ENCODE measurements at regions not wholly inside any gene's neighbourhood (a gene's known extent, or its start where the extent isn't known, plus 50 kb on each side); places are given as distances from the start of the nearest gene placed in this dataset.
"Not testable (repeated sequence)": the region's sequence is repeated elsewhere in the genome, so short reads cannot be mapped to it uniquely, and the experiment has no call there.

DNA sequence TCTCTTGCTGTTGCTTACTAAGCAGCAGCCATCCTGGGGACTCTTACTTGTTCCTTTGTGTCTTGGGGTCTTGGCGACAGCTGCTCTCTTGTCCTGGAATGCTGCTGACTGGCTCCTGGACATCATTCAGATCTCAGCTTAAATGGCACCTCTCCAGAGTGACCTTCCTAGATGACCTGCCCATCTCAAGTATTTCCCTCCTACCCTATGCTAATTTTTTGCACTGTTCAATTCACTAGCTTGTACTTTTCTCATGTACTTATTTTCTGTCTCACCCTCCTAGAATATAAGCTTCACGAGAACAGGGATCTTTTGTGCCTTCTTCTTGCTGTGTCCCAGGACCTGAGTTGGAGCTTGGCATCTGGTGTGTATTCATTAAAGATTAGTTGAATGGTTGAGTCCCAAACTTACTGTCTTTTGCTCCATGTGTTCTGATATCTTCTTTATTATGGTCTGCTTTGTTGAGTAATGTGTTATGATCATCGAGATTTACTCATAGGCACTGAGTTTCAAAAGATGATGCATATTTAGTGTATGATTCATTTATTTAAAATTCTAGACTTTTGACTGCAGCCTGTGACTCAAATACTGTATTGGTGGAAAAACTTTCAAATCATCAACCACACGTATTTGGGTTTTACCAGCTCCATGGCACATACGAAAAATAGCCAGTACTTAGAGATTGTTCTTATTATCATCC, 302.1 kb upstream of the PLGLB2 start:
- 79 to 94% (median 87%) methylated on average over 1 to 3 of the region's 5 CpGs for WGBS, 5 donors
- intact Hi-C loops (cut with DNase I; ENCODE audit: low total_unique reads), result not testable (repeated sequence)

DNA sequence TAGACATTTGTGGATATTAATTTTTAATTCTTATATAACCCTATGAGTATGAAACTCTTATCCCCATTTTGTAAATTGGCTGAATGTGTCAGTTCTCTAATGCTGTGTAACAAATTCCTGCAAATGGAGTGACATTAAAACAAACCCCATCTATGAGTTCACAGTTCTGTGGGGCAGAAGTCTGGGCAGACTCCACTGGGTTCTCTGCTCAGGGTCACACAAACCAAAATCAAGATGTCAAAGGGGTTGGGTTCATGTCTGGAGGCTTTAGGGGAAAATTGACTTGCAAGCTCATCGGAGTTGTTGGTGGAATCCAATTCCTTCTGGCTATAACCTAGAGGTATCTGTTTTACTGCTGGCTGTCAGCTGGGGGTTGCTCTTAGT, 301.6 kb upstream of the PLGLB2 start:
- intact Hi-C loops (cut with DNase I; ENCODE audit: low total_unique reads); DNase-seq; H3K9me3 ChIP-seq; H3K4me1 ChIP-seq; H3K36me3 ChIP-seq; H3K27me3 ChIP-seq (replicated peaks in 1 of 7); H3K4me3 ChIP-seq; H3K27ac ChIP-seq: not testable (repeated sequence)
- WGBS, 5 donors, result no CpG with 5 or more reads among the region's 1 CpG

More for the DNA sequence above, 302.1 kb upstream of the PLGLB2 start:
- DNase-seq; H3K9me3 ChIP-seq; H3K4me3 ChIP-seq; H3K27ac ChIP-seq; H3K36me3 ChIP-seq; H3K27me3 ChIP-seq (replicated peaks in 1 of 7); H3K4me1 ChIP-seq: not testable (repeated sequence)

DNA sequence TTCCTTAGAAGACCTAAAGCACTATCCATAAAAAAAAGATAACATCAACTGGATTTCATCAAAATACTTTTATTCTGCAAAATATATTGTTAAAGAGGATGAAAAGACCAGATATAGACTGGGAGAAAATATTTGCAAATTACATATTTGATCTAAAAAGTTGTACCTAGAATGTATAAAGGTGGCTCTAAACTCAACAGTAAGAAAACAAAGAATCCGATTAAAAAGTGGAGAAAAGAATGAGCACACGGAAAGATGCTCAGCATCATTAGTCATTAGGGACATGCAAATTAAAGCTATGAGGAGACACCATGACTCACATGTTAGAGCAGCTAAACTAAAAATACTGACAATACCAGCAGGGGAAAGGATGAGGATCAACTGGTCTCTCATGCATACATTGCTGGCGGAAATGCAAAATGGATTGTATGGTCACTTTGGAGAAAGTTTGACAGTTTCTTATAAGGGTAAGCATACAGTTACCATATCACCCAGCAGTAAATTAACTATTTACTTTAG, 298.4 kb upstream of the PLGLB2 start:
- H3K27ac ChIP-seq; H3K4me3 ChIP-seq; H3K4me1 ChIP-seq; intact Hi-C loops (cut with DNase I; ENCODE audit: low total_unique reads); H3K9me3 ChIP-seq; DNase-seq; H3K36me3 ChIP-seq; H3K27me3 ChIP-seq (replicated peaks in 1 of 7): not testable (repeated sequence)
- 73 to 92% (median 75%) methylated on average over 2 of the region's 3 CpGs for WGBS, 5 donors

DNA sequence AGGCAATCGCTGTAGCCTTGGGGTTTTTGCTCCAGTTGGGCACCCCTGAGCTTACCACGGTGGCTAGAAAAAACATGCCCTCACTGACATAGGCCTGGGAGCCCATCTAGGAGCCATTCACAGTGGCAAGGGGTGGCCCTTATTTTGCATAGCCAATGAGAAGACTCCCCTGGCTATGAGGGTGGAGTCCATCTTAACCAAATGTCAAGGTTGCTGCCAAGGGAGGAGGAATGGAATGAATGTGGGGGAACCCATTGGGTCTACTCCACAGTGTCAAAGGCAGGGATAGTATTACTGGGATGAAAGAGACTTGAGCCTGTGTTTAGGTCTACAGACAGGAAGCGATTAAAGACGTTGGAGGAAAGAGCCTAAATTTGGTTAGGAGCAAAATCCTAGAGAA, 295.7 kb upstream of the PLGLB2 start:
- intact Hi-C loops (cut with DNase I; ENCODE audit: low total_unique reads); H3K27ac ChIP-seq: not testable (repeated sequence)

DNA sequence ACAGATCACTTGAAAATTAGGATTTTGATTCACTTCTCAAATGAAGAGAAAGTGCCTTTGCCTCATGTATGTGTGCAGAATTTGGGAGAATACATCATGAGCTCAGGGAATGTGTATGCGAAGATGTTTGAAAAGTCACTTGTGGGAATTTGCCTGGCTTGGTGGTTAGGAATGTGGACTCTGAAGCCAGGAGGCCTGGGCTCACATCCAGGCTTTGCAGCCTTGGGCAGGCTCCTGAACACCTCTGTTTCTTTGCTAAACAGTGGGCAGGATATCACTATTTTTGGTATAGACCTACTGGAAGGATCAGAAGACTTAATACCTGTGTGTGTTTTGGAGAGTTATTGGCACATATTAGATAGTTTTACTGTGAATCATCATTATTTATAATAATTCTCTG, 295.0 kb upstream of the PLGLB2 start:
- H3K9me3 ChIP-seq; DNase-seq; intact Hi-C loops (cut with DNase I; ENCODE audit: low total_unique reads); H3K27me3 ChIP-seq (replicated peaks in 1 of 7); H3K27ac ChIP-seq; H3K36me3 ChIP-seq; H3K4me3 ChIP-seq: not testable (repeated sequence)
- peaks cover 0 to 17% (median 6%) of the 10 kb centered on the region in 6 donors for H3K4me1 ChIP-seq
- WGBS, 5 donors, result 86 to 100% (median 94%) methylated on average over 1 of the region's 1 CpG

More for the DNA sequence above, 295.7 kb upstream of the PLGLB2 start:
- not testable (repeated sequence) for H3K36me3 ChIP-seq; H3K4me3 ChIP-seq; DNase-seq; H3K27me3 ChIP-seq (replicated peaks in 1 of 7); H3K9me3 ChIP-seq
- H3K4me1 ChIP-seq, result peaks cover 0 to 15% (median 6%) of the 10 kb centered on the region in 6 donors
- 86 to 95% (median 88%) methylated on average over 3 to 4 of the region's 4 CpGs for WGBS, 5 donors

GRCh38 chr2:87453965-87454364, 293.9 kb upstream of the PLGLB2 start:
- 83 to 94% (median 88%) methylated on average over 1 of the region's 1 CpG for WGBS, 5 donors
- H3K4me3 ChIP-seq; H3K36me3 ChIP-seq; H3K9me3 ChIP-seq; intact Hi-C loops (cut with DNase I; ENCODE audit: low total_unique reads); DNase-seq; H3K27me3 ChIP-seq (replicated peaks in 1 of 7): not testable (repeated sequence)
- Histone ChIP-seq H3K4me1 (peaks cover 0 to 21% (median 6%) of the 10 kb centered on the region in 6 donors), H3K27ac (peak overlapping the region in 4 of 8 donors; percentile 51 to 60 (median 54))

DNA sequence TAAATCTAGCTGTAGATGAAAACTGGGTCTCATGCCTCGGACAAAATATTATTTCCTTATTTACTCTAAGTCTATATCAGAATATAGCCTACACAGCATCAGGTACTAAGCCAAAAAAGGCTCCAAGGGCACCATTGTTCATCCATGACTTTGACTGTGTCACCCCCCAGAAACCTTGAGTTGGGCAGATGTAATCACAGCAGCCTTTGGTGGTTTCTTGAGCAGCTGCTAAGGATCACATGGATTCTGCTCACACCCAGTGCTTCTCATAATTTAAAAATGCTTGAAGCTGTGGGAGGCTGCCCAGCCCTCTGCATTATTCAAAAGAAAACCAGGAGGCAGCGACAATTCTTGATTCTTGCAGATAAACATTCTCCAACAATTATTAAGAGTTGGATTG, 293.5 kb upstream of the PLGLB2 start:
- 39 to 81% (median 67%) methylated on average over 2 of the region's 2 CpGs for WGBS, 5 donors
- H3K27me3 ChIP-seq (replicated peaks in 1 of 7); intact Hi-C loops (cut with DNase I; ENCODE audit: low total_unique reads); DNase-seq; H3K4me3 ChIP-seq; H3K36me3 ChIP-seq; H3K9me3 ChIP-seq: not testable (repeated sequence)
- H3K27ac ChIP-seq, result peak overlapping the region in 4 of 8 donors; percentile 51 to 60 (median 54)
- H3K4me1 ChIP-seq, result peaks cover 0 to 23% (median 6%) of the 10 kb centered on the region in 6 donors

GRCh38 chr2:87455209-87455853, 292.6 kb upstream of the PLGLB2 start:
- 0 to 2% (median 0%) methylated on average over 6 to 9 of the region's 13 CpGs for WGBS, 5 donors

GRCh38 chr2:87455854-87456249, 292.0 kb upstream of the PLGLB2 start:
- H3K27ac ChIP-seq, result peak overlapping the region in 7 of 8 donors; percentile 51 to 87 (median 82)
- peak overlapping the region in 7 of 8 donors; percentile 16 to 64 (median 35) for H3K4me3 ChIP-seq
- intact Hi-C loops (cut with DNase I; ENCODE audit: low total_unique reads); H3K27me3 ChIP-seq (replicated peaks in 1 of 7); H3K36me3 ChIP-seq; H3K9me3 ChIP-seq: not testable (repeated sequence)
- peak; percentile 85 for DNase-seq
- 0 to 5% (median 0%) methylated on average over 1 to 4 of the region's 9 CpGs for WGBS, 5 donors
- peaks cover 0 to 24% (median 6%) of the 10 kb centered on the region in 6 donors for H3K4me1 ChIP-seq

More at GRCh38 chr2:87455209-87455853, 292.6 kb upstream of the PLGLB2 start:
- H3K36me3 ChIP-seq; H3K9me3 ChIP-seq; DNase-seq; H3K27me3 ChIP-seq (replicated peaks in 1 of 7); intact Hi-C loops (cut with DNase I; ENCODE audit: low total_unique reads): not testable (repeated sequence)
- Histone ChIP-seq H3K27ac (peak overlapping the region in 7 of 8 donors; percentile 51 to 87 (median 82)), H3K4me3 (peak overlapping the region in 7 of 8 donors; percentile 16 to 64 (median 35)), H3K4me1 (peaks cover 0 to 24% (median 6%) of the 10 kb centered on the region in 6 donors)

DNA sequence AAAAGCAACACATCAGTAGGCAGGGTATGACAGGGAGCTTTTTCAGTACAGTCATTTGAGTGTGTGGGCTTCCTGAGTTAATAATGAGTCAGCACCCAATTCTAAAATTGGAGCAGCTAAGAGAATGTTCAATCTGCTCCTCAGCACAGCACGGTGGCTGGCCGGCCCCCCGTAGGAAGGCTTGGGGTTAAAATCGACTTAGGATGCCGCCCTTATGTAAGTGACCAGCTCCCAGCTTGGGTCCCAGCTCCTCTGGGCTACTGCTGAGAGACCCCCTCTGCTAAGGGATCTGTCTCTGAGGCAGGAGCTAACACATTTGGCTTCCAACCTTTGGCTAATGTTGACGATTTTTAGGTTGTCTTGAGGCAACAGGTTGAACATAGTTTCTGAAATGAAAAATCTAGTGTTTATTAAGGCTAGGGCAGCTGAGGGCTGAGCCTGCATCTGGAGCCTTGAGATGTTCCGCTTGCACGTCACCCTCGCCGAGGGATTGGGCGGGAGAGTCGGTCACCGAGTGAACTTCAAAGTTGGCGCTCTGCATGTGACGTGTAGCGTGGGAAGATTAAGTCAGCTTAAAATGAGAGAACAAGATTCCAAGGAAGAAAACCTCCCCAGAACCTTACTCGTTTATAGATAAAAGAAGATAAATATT, 291.3 kb upstream of the PLGLB2 start:
- H3K27me3 ChIP-seq (replicated peaks in 1 of 7); H3K36me3 ChIP-seq; intact Hi-C loops (cut with DNase I; ENCODE audit: low total_unique reads); H3K9me3 ChIP-seq: not testable (repeated sequence)
- Histone ChIP-seq H3K4me3 (peak overlapping the region in 6 of 8 donors; percentile 10 to 64 (median 24)), H3K27ac (peak overlapping the region in 6 of 8 donors; percentile 67 to 87 (median 83)), H3K4me1 (peaks cover 0 to 24% (median 6%) of the 10 kb centered on the region in 6 donors)
- 3 to 30% (median 22%) methylated on average over 5 to 11 of the region's 17 CpGs for WGBS, 5 donors
- peak; percentile 79 for DNase-seq

Measured in spleen (tissue), 11 donors.